ENCODE measurements at regions not wholly inside any gene's neighbourhood (a gene's known extent, or its start where the extent isn't known, plus 50 kb on each side); places are given as distances from the start of the nearest gene placed in this dataset.

- TF ChIP-seq CTCF (IDR thresholded peaks at IDR 0.05) (no peak), POLR2A (IDR thresholded peaks at IDR 0.05) (no peak)
Observed at GRCh38 chr1:59225594-59226316, 71.1 kb upstream of the FGGY start.
